Lower leg skin (tissue), 3 donors: ENCODE measurements at regions not wholly inside any gene's neighbourhood (a gene's known extent, or its start where the extent isn't known, plus 50 kb on each side); places are given as distances from the start of the nearest gene placed in this dataset.

ENCODE experiments used
- CTCF ChIP-seq, 3 donors: fragments of 450-650 bp; IDR thresholded peaks; one replicate each; pipeline ENCODE4 v1.5.1; 2016; ENCODE audit warnings: antibody characterized with exemption in 3 of 3, mild to moderate bottlenecking in 3 of 3, moderate library complexity in 2 of 3
- POLR2A ChIP-seq, 2 donors: fragments of 450-650 bp; IDR thresholded peaks; one replicate each; pipeline ENCODE4 v1.6.1; 2016 to 2017; ENCODE audit warnings: antibody characterized with exemption in 2 of 2, mild to moderate bottlenecking in 1 of 2, moderate library complexity in 1 of 2

GRCh38 chr18:56388571-56388970 lies 249.8 kb downstream of the TXNL1 start:
- TF ChIP-seq POLR2A (IDR thresholded peaks at IDR 0.05) = no peak
- no peak for TF ChIP-seq CTCF (IDR thresholded peaks at IDR 0.05)
